ENCODE measurements at regions not wholly inside any gene's neighbourhood (a gene's known extent, or its start where the extent isn't known, plus 50 kb on each side); places are given as distances from the start of the nearest gene placed in this dataset.

DNA sequence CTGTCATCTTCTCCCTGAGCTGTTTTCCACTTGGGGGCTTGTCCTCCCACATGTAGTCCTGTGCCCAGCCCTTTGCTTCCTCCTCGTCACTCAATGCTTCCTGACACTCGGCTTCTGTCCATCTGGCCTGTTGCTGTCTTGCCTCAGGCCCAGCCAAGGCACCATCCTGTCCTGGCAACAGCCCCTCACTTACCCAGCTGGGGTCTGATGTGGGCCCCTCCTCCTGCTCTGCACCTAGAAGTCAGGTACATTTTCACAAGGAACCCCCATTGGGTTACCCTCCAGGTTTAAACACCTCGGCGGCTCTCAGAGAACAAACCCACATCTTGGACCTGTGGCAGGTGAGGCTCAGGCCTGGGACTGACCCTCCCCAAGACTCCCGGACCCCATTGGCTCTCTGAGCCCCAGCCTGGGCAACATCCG, 784.8 kb downstream of the TBC1D22A start:
- in situ Hi-C loops (cut with MboI) = no loop called here
- no peak overlapping the region for H2AFZ ChIP-seq
- no peak for DNase-seq
- no peak for TF ChIP-seq EZH2 (IDR thresholded peaks at IDR 0.05; ENCODE audit: insufficient read depth, poor library complexity, severe bottlenecking)
- no peak for TF ChIP-seq EZH2phosphoT487 (IDR thresholded peaks at IDR 0.05; ENCODE audit: insufficient read depth, low read depth)
- no peak overlapping the region for H3K27ac ChIP-seq
- H3K9me2 ChIP-seq (ENCODE audit: insufficient read depth) = no peaks in the 10 kb centered on the region
- no peak overlapping the region for H3K4me2 ChIP-seq (ENCODE audit: unreplicated experiment)
- no peaks in the 10 kb centered on the region for H3K4me1 ChIP-seq (ENCODE audit: insufficient read depth)
- H3K9me3 ChIP-seq (ENCODE audit: low read depth) = no peaks in the 10 kb centered on the region
- H3K27me3 ChIP-seq (replicated peaks; ENCODE audit: insufficient read depth) = no peaks in the 10 kb centered on the region
- H3K4me3 ChIP-seq = no peak overlapping the region
- 37 to 43% methylated on average over 6 of the region's 6 CpGs for WGBS, 2 experiments (ENCODE audit: low coverage in 1 of 2, low lambda C conversion rate in 2 of 2, missing lambda C conversion rate in 2 of 2)
- H4K20me1 ChIP-seq (ENCODE audit: insufficient read depth) = no peaks in the 10 kb centered on the region
- H3K79me2 ChIP-seq (ENCODE audit: insufficient read depth) = no peaks in the 10 kb centered on the region
- H3K9ac ChIP-seq = no peak overlapping the region
- no peaks in the 10 kb centered on the region for H3F3A ChIP-seq (ENCODE audit: insufficient read depth)
- no peaks in the 10 kb centered on the region for H3K36me3 ChIP-seq (ENCODE audit: low read depth)

- H4K20me1 ChIP-seq (ENCODE audit: insufficient read depth) = no peaks in the 10 kb centered on the region
- 8 to 22% methylated on average over 2 of the region's 2 CpGs for WGBS, 2 experiments (ENCODE audit: low coverage in 1 of 2, low lambda C conversion rate in 2 of 2, missing lambda C conversion rate in 2 of 2)
- no peaks in the 10 kb centered on the region for H3K9me2 ChIP-seq (ENCODE audit: insufficient read depth)
- no peaks in the 10 kb centered on the region for H3K9me3 ChIP-seq (ENCODE audit: low read depth)
- TF ChIP-seq EZH2 (IDR thresholded peaks at IDR 0.05; ENCODE audit: insufficient read depth, poor library complexity, severe bottlenecking) (no peak), EZH2phosphoT487 (IDR thresholded peaks at IDR 0.05; ENCODE audit: insufficient read depth, low read depth) (no peak)
- no peaks in the 10 kb centered on the region for H3K36me3 ChIP-seq (ENCODE audit: low read depth)
- no peak overlapping the region for H3K4me3 ChIP-seq
- no peak for DNase-seq
- no peaks in the 10 kb centered on the region for H3K4me1 ChIP-seq (ENCODE audit: insufficient read depth)
- H3K27me3 ChIP-seq (replicated peaks; ENCODE audit: insufficient read depth) = no peaks in the 10 kb centered on the region
- H3F3A ChIP-seq (ENCODE audit: insufficient read depth) = no peaks in the 10 kb centered on the region
- H3K27ac ChIP-seq = no peak overlapping the region
- no peaks in the 10 kb centered on the region for H3K79me2 ChIP-seq (ENCODE audit: insufficient read depth)
- H3K4me2 ChIP-seq (ENCODE audit: unreplicated experiment) = no peak overlapping the region
- no peak overlapping the region for H2AFZ ChIP-seq
- in situ Hi-C loops (cut with MboI) = no loop called here
- no peak overlapping the region for H3K9ac ChIP-seq
These were observed 782.2 kb downstream of the TBC1D22A start for GRCh38 chr22:47544696-47545095.

- 48 to 58% methylated on average over 9 of the region's 9 CpGs for WGBS, 2 experiments (ENCODE audit: low coverage in 1 of 2, low lambda C conversion rate in 2 of 2, missing lambda C conversion rate in 2 of 2)
- H3K79me2 ChIP-seq (ENCODE audit: insufficient read depth) = no peaks in the 10 kb centered on the region
These were observed 781.0 kb downstream of the TBC1D22A start for GRCh38 chr22:47543447-47543846.

GRCh38 chr22:47540011-47540410, 777.6 kb downstream of the TBC1D22A start:
- Histone ChIP-seq H3K9me2 (ENCODE audit: insufficient read depth) (no peaks in the 10 kb centered on the region), H4K20me1 (ENCODE audit: insufficient read depth) (no peaks in the 10 kb centered on the region), H3F3A (ENCODE audit: insufficient read depth) (no peaks in the 10 kb centered on the region), H3K36me3 (ENCODE audit: low read depth) (no peaks in the 10 kb centered on the region), H2AFZ (no peak overlapping the region), H3K27ac (no peak overlapping the region), H3K4me1 (ENCODE audit: insufficient read depth) (no peaks in the 10 kb centered on the region), H3K9ac (no peak overlapping the region), H3K4me2 (ENCODE audit: unreplicated experiment) (no peak overlapping the region), H3K4me3 (no peak overlapping the region), H3K79me2 (ENCODE audit: insufficient read depth) (no peaks in the 10 kb centered on the region), H3K27me3 (replicated peaks; ENCODE audit: insufficient read depth) (no peaks in the 10 kb centered on the region), H3K9me3 (ENCODE audit: low read depth) (no peaks in the 10 kb centered on the region)
- no peak for TF ChIP-seq EZH2 (IDR thresholded peaks at IDR 0.05; ENCODE audit: insufficient read depth, poor library complexity, severe bottlenecking)
- TF ChIP-seq EZH2phosphoT487 (IDR thresholded peaks at IDR 0.05; ENCODE audit: insufficient read depth, low read depth) = no peak
- 21 to 25% methylated on average over 4 of the region's 4 CpGs for WGBS, 2 experiments (ENCODE audit: low coverage in 1 of 2, low lambda C conversion rate in 2 of 2, missing lambda C conversion rate in 2 of 2)
- no peak for DNase-seq
- in situ Hi-C loops (cut with MboI) = no loop called here

More at GRCh38 chr22:47543447-47543846, 781.0 kb downstream of the TBC1D22A start:
- Histone ChIP-seq H3K27ac (no peak overlapping the region), H2AFZ (no peak overlapping the region), H3K9ac (no peak overlapping the region), H3K27me3 (replicated peaks; ENCODE audit: insufficient read depth) (no peaks in the 10 kb centered on the region), H3K9me3 (ENCODE audit: low read depth) (no peaks in the 10 kb centered on the region), H3K9me2 (ENCODE audit: insufficient read depth) (no peaks in the 10 kb centered on the region), H3K4me3 (no peak overlapping the region), H3F3A (ENCODE audit: insufficient read depth) (no peaks in the 10 kb centered on the region), H4K20me1 (ENCODE audit: insufficient read depth) (no peaks in the 10 kb centered on the region), H3K36me3 (ENCODE audit: low read depth) (no peaks in the 10 kb centered on the region), H3K4me1 (ENCODE audit: insufficient read depth) (no peaks in the 10 kb centered on the region), H3K4me2 (ENCODE audit: unreplicated experiment) (no peak overlapping the region)
- in situ Hi-C loops (cut with MboI) = no loop called here
- TF ChIP-seq EZH2phosphoT487 (IDR thresholded peaks at IDR 0.05; ENCODE audit: insufficient read depth, low read depth) = no peak
- no peak for TF ChIP-seq EZH2 (IDR thresholded peaks at IDR 0.05; ENCODE audit: insufficient read depth, poor library complexity, severe bottlenecking)
- no peak for DNase-seq

GRCh38 chr22:47539374-47539773, 776.9 kb downstream of the TBC1D22A start:
- H3K27me3 ChIP-seq (replicated peaks; ENCODE audit: insufficient read depth) = no peaks in the 10 kb centered on the region
- H2AFZ ChIP-seq = no peak overlapping the region
- H4K20me1 ChIP-seq (ENCODE audit: insufficient read depth) = no peaks in the 10 kb centered on the region
- no peaks in the 10 kb centered on the region for H3F3A ChIP-seq (ENCODE audit: insufficient read depth)
- H3K9me2 ChIP-seq (ENCODE audit: insufficient read depth) = no peaks in the 10 kb centered on the region
- in situ Hi-C loops (cut with MboI) = no loop called here
- DNase-seq = no peak
- no peak overlapping the region for H3K4me3 ChIP-seq
- 66 to 71% methylated on average over 12 of the region's 12 CpGs for WGBS, 2 experiments (ENCODE audit: low coverage in 1 of 2, low lambda C conversion rate in 2 of 2, missing lambda C conversion rate in 2 of 2)
- TF ChIP-seq EZH2phosphoT487 (IDR thresholded peaks at IDR 0.05; ENCODE audit: insufficient read depth, low read depth) (no peak), EZH2 (IDR thresholded peaks at IDR 0.05; ENCODE audit: insufficient read depth, poor library complexity, severe bottlenecking) (no peak)
- H3K36me3 ChIP-seq (ENCODE audit: low read depth) = no peaks in the 10 kb centered on the region
- no peak overlapping the region for H3K4me2 ChIP-seq (ENCODE audit: unreplicated experiment)
- H3K9ac ChIP-seq = no peak overlapping the region
- H3K9me3 ChIP-seq (ENCODE audit: low read depth) = no peaks in the 10 kb centered on the region
- H3K4me1 ChIP-seq (ENCODE audit: insufficient read depth) = no peaks in the 10 kb centered on the region
- no peaks in the 10 kb centered on the region for H3K79me2 ChIP-seq (ENCODE audit: insufficient read depth)
- no peak overlapping the region for H3K27ac ChIP-seq
